HG02759 (cell line): ENCODE measurements at regions not wholly inside any gene's neighbourhood (a gene's known extent, or its start where the extent isn't known, plus 50 kb on each side); places are given as distances from the start of the nearest gene placed in this dataset.
"Not testable (repeated sequence)": the region's sequence is repeated elsewhere in the genome, so short reads cannot be mapped to it uniquely, and the experiment has no call there.

Source experiments
- ATAC-seq: cut with Tn5 transposase; IDR thresholded peaks from one replicate; pipeline ENCODE4 v1.9.1; 2021; ENCODE audit warnings: mild to moderate bottlenecking, moderate library complexity; ENCODE audit not compliant: unreplicated experiment

- ATAC-seq: no peak
These were observed 188.7 kb upstream of the IGF1 start for GRCh38 chr12:102669056-102669455.

GRCh38 chr12:102666176-102666575, 185.8 kb upstream of the IGF1 start:
- ATAC-seq: not testable (repeated sequence)

- ATAC-seq: no peak
These were observed 179.0 kb upstream of the IGF1 start for GRCh38 chr12:102659200-102659911.

GRCh38 chr12:102653406-102653805, 173.0 kb upstream of the IGF1 start:
- no peak for ATAC-seq

- no peak for ATAC-seq
These were observed 172.4 kb upstream of the IGF1 start for GRCh38 chr12:102652645-102653313.

GRCh38 chr12:102645968-102646367, 165.6 kb upstream of the IGF1 start:
- ATAC-seq: no peak

GRCh38 chr12:102643879-102644575, 163.7 kb upstream of the IGF1 start:
- no peak for ATAC-seq

- ATAC-seq: no peak
These were observed 161.8 kb upstream of the IGF1 start for GRCh38 chr12:102642199-102642598.

GRCh38 chr12:102640658-102641057, 160.3 kb upstream of the IGF1 start:
- ATAC-seq: not testable (repeated sequence)

- no peak for ATAC-seq
These were observed 158.4 kb upstream of the IGF1 start for GRCh38 chr12:102638777-102639176.

- no peak for ATAC-seq
These were observed 153.7 kb upstream of the IGF1 start for GRCh38 chr12:102633981-102634605.

- ATAC-seq: no peak
These were observed 150.9 kb upstream of the IGF1 start for GRCh38 chr12:102631274-102631673.

GRCh38 chr12:102629262-102629888, 149.0 kb upstream of the IGF1 start:
- ATAC-seq: no peak

GRCh38 chr12:102625819-102626218, 145.5 kb upstream of the IGF1 start:
- no peak for ATAC-seq

GRCh38 chr12:102622618-102623017, 142.3 kb upstream of the IGF1 start:
- no peak for ATAC-seq

- no peak for ATAC-seq
These were observed 138.0 kb upstream of the IGF1 start for GRCh38 chr12:102618197-102618877.

- no peak for ATAC-seq
These were observed 136.3 kb upstream of the IGF1 start for GRCh38 chr12:102616692-102617091.

GRCh38 chr12:102611995-102612394, 131.6 kb upstream of the IGF1 start:
- no peak for ATAC-seq

- no peak for ATAC-seq
These were observed 129.6 kb upstream of the IGF1 start for GRCh38 chr12:102609996-102610395.

GRCh38 chr12:102603021-102603420, 122.7 kb upstream of the IGF1 start:
- no peak for ATAC-seq
